K562 (cell line): ENCODE measurements at regions not wholly inside any gene's neighbourhood (a gene's known extent, or its start where the extent isn't known, plus 50 kb on each side); places are given as distances from the start of the nearest gene placed in this dataset.

Experiments used
- ATAC-seq: fragments of 200-7000 bp; cut with Tn5 transposase; 3 replicates; pipeline ENCODE4 v1.9.1; 2020; ENCODE audit warnings: moderate library complexity
- BruUV-seq: library from RNA; stranded (reverse); fragments of 400-500 nt; replicated peaks from 2 replicates; lab custom pipeline; 2021; lab: Mats Ljungman, UMichigan
- CTCF ChIA-PET: fragments of 300-600 bp; formaldehyde crosslinking; extraction: SDS; loops from one replicate; lab custom pipeline; 2021; ENCODE audit warnings: low intra/inter-chr PET ratio; lab: Yijun Ruan, JAX
- POLR2A ChIA-PET: fragments of 300-600, 350-650 bp; sonication (Branson Sonifier 250); formaldehyde crosslinking; extraction: SDS; loops from one replicate; lab custom pipeline; 2021; ENCODE audit warnings: antibody characterized with exemption, inconsistent platforms; lab: Yijun Ruan, JAX
- DNase-seq, 4 experiments: peaks; one replicate each; pipeline versions ENCODE4 v3.0.0 to v3.0.0-alpha.2; 2011 to 2018; ENCODE audit warnings: low spot score in 3 of 4, mixed read lengths in 3 of 4; ENCODE audit errors: extremely low read depth in 1 of 4
- FAIRE-seq: peaks from 2 replicates; lab custom pipeline; 2011; peaks lifted over from hg19 to GRCh38; lab: Jason Lieb, UNC
- H2AFZ ChIP-seq: 2 replicates; pipeline ENCODE4 v1.6.0; 2011; ENCODE audit warnings: low read depth, low read length, control low read depth, inconsistent platforms
- H3K27ac ChIP-seq: fragments of 200-600 bp; 3 replicates; pipeline ENCODE4 v1.8.0; 2011; ENCODE audit warnings: low read depth, mild to moderate bottlenecking, control low read depth, inconsistent platforms, low read length, moderate library complexity, mixed read lengths; ENCODE audit errors: extremely low read depth
- H3K27me3 ChIP-seq, 2 experiments: fragments of 300-600 bp in 1 of 2; 2 replicates in 1 of 2; 3 replicates in 1 of 2; pipeline versions ENCODE4 v1.6.0 to v1.8.0; 2011; ENCODE audit warnings: inconsistent platforms in 2 of 2, low read length in 2 of 2, mild to moderate bottlenecking in 1 of 2, mixed read lengths in 1 of 2, moderate library complexity in 1 of 2; ENCODE audit not compliant: control insufficient read depth in 2 of 2, insufficient read depth in 2 of 2
- H3K36me3 ChIP-seq: fragments of 300-600 bp; 3 replicates; pipeline ENCODE4 v1.8.0; 2011; ENCODE audit warnings: mild to moderate bottlenecking, low read length, inconsistent platforms; ENCODE audit not compliant: control insufficient read depth, insufficient read depth
- H3K4me1 ChIP-seq, 2 experiments: fragments of 200-600 bp in 1 of 2; replicated peaks in 1 of 2; 2 replicates in 1 of 2; 3 replicates in 1 of 2; pipeline versions ENCODE4 v1.5.1 to v1.8.0; 2011; ENCODE audit warnings: inconsistent platforms in 2 of 2, low read length in 2 of 2, mild to moderate bottlenecking in 1 of 2, mixed read lengths in 1 of 2, moderate library complexity in 1 of 2; ENCODE audit not compliant: control insufficient read depth in 2 of 2, insufficient read depth in 2 of 2
- H3K4me2 ChIP-seq: 2 replicates; pipeline ENCODE4 v1.6.1; 2011; ENCODE audit warnings: low read length, control low read depth, inconsistent platforms, mixed read lengths; ENCODE audit not compliant: insufficient read depth
- H3K4me3 ChIP-seq: fragments of 200-600 bp; sonication (generic), shearing (Covaris generic); 2 replicates; pipeline ENCODE4 v1.5.1; 2016; ENCODE audit warnings: control low read depth, inconsistent platforms
- H3K79me2 ChIP-seq: fragments of 200-600 bp; 3 replicates; pipeline ENCODE4 v1.8.0; 2011; ENCODE audit warnings: low read length, inconsistent platforms; ENCODE audit not compliant: control insufficient read depth, insufficient read depth
- H3K9ac ChIP-seq, 2 experiments: 2 replicates each; pipeline versions ENCODE4 v1.6.0 to v1.6.1; 2011; ENCODE audit warnings: low read depth in 2 of 2, low read length in 2 of 2, control low read depth in 1 of 2, inconsistent platforms in 1 of 2, mild to moderate bottlenecking in 1 of 2, mixed read lengths in 1 of 2; ENCODE audit not compliant: insufficient read depth in 1 of 2
- H3K9me1 ChIP-seq: one replicate; pipeline ENCODE4 v1.6.0; 2011; ENCODE audit warnings: inconsistent platforms, mild to moderate bottlenecking, low read length, moderate library complexity; ENCODE audit not compliant: control insufficient read depth, insufficient read depth
- H3K9me3 ChIP-seq: replicated peaks from 2 replicates; pipeline ENCODE4 v1.5.1; 2011; ENCODE audit warnings: low read depth, low read length, inconsistent platforms; ENCODE audit not compliant: control insufficient read depth, insufficient read depth
- H4K20me1 ChIP-seq: replicated peaks from 2 replicates; pipeline ENCODE4 v1.6.1; 2011; ENCODE audit warnings: low read length, inconsistent platforms, mixed read lengths; ENCODE audit not compliant: control insufficient read depth, insufficient read depth
- CUX1 ChIP-seq: fragments of 200-800 bp; sonication (Bioruptor generic); IDR thresholded peaks from 2 replicates; pipeline ENCODE4 v1.6.1; 2016; ENCODE audit warnings: missing genetic modification characterization, missing compliant biosample characterization
- MCM2 ChIP-seq: fragments of 450-650 bp; IDR thresholded peaks from 2 replicates; pipeline ENCODE4 v1.6.1; 2017; ENCODE audit warnings: low read depth, mild to moderate bottlenecking
- MGA ChIP-seq: fragments of 450-650 bp; IDR thresholded peaks from 2 replicates; pipeline ENCODE4 v1.6.1; 2016; ENCODE audit warnings: mild to moderate bottlenecking, moderate library complexity
- PRMT5 ChIP-seq: sonication (generic); formaldehyde crosslinking; IDR thresholded peaks from 2 replicates; pipeline ENCODE4 v1.5.0; 2020; ENCODE audit warnings: missing genetic modification reagents
- ZNF584 ChIP-seq: fragments of 200-800 bp; sonication (Bioruptor generic); IDR thresholded peaks from 2 replicates; pipeline ENCODE4 v1.6.1; 2016; ENCODE audit warnings: low read depth, mild to moderate bottlenecking, missing genetic modification characterization, missing compliant biosample characterization
- WGBS: fragments of 100-300 bp; shearing (Covaris generic); methylation state at CpG from one replicate; pipeline ENCODE4 v1.1.6; 2016; ENCODE audit warnings: low coverage, mixed read lengths; ENCODE audit not compliant: insufficient coverage; ENCODE audit errors: missing lambda C conversion rate; 5-methylcytosine and 5-hydroxymethylcytosine counted together
- in situ Hi-C: fragments of 300-500 bp; cut with MboI; formaldehyde crosslinking; loops from 4 replicates; pipeline ENCODE4 v1.15.0; 2018; ENCODE audit warnings: inconsistent platforms, mixed read lengths
- intact Hi-C: fragments of 100-400 bp; cut with micrococcal nuclease; formaldehyde crosslinking; loops from 2 replicates; pipeline ENCODE4 v1.14.2; 2022

- Histone ChIP-seq H2AFZ (no peak overlapping the region), H3K4me2 (no peak overlapping the region), H3K27me3 (peaks cover 52 to 73% of the 10 kb centered on the region in 2 experiments), H3K9me1 (peaks cover 4% of the 10 kb centered on the region), H3K9ac (no peak overlapping the region), H3K9me3 (no peaks in the 10 kb centered on the region), H3K36me3 (no peaks in the 10 kb centered on the region), H4K20me1 (peaks cover 12% of the 10 kb centered on the region; the same call in 1 of the 2 replicates), H3K4me3 (no peak overlapping the region), H3K4me1 (no peaks in the 10 kb centered on the region; a peak in 1 of 5 replicates), H3K79me2 (no peaks in the 10 kb centered on the region), H3K27ac (no peak overlapping the region)
- CTCF ChIA-PET, result no interaction called here
- DNase-seq (no peak), ATAC-seq (no peak), FAIRE-seq (no peak)
- 3% methylated on average over 8 of the region's 13 CpGs for WGBS
- no TSS peak for BruUV-seq
- intact Hi-C loops (no loop called here), in situ Hi-C loops (no loop called here)
- POLR2A ChIA-PET, result interaction anchor here (1.0 kb wide), 1 partner anchor 11 kb away, joined by 3 read pairs; no protein-coding TSS in a partner anchor
- TF ChIP-seq ZNF584 (CRISPR knock-in tag) (no peak), CUX1 (CRISPR knock-in tag) (no peak), PRMT5 (CRISPR knock-in tag) (no peak), MCM2 (no peak), MGA (peak; percentile 28; the same call in 1 of the 2 replicates)
Observed at GRCh38 chr16:86297391-86297790, 212.9 kb upstream of the FOXF1 start.
